HEK293 (cell line): ENCODE measurements at regions not wholly inside any gene's neighbourhood (a gene's known extent, or its start where the extent isn't known, plus 50 kb on each side); places are given as distances from the start of the nearest gene placed in this dataset.

Source experiments
- CTCF ChIA-PET: fragments of 350-600 bp; formaldehyde crosslinking; extraction: SDS; loops from one replicate; lab custom pipeline; 2021; ENCODE audit warnings: antibody characterized with exemption; lab: Yijun Ruan, JAX
- POLR2A ChIA-PET: fragments of 300-600 bp; formaldehyde crosslinking; extraction: SDS; loops from one replicate; lab custom pipeline; 2020; ENCODE audit warnings: antibody characterized with exemption, inconsistent platforms; lab: Yijun Ruan, JAX
- H3K27ac ChIP-seq: fragments of 200-500 bp; sonication (Bioruptor generic); 2 replicates; pipeline ENCODE4 v1.5.1; 2014; ENCODE audit warnings: low read depth, low read length, control low read depth, inconsistent platforms; ENCODE audit errors: extremely low read depth
- H3K36me3 ChIP-seq, 2 experiments: fragments of 200-500 bp in 1 of 2; sonication (Bioruptor generic) in 1 of 2; 1 replicate in 1 of 2; 2 replicates in 1 of 2; pipeline ENCODE4 v1.5.1; 2014 to 2017; ENCODE audit warnings: inconsistent platforms in 2 of 2, low read length in 2 of 2; ENCODE audit not compliant: control insufficient read depth in 2 of 2, insufficient read depth in 1 of 2
- H3K4me1 ChIP-seq: fragments of 200-500 bp; sonication (Bioruptor generic); 2 replicates; pipeline ENCODE4 v1.5.1; 2014; ENCODE audit warnings: mild to moderate bottlenecking, low read length, inconsistent platforms; ENCODE audit not compliant: control insufficient read depth, insufficient read depth
- H3K4me3 ChIP-seq: 2 replicates; pipeline ENCODE4 v1.5.1; 2011; ENCODE audit warnings: low read depth, mild to moderate bottlenecking, control low read depth, low read length, moderate library complexity
- H3K9me3 ChIP-seq: fragments of 200-500 bp; sonication (Bioruptor generic); 2 replicates; pipeline ENCODE4 v1.5.1; 2014; ENCODE audit warnings: low read depth, low read length, inconsistent platforms; ENCODE audit not compliant: control insufficient read depth, insufficient read depth
- GLIS2 ChIP-seq: fragments of 450-650 bp; formaldehyde crosslinking; IDR thresholded peaks from 2 replicates; pipeline ENCODE4 v1.5.1; 2016; ENCODE audit warnings: missing biosample characterization, missing genetic modification characterization
- HOXD13 ChIP-seq: sonication (generic); formaldehyde crosslinking; IDR thresholded peaks from 2 replicates; pipeline ENCODE4 v1.8.0; 2022; ENCODE audit warnings: missing genetic modification reagents, borderline replicate concordance
- IKZF3 ChIP-seq: fragments of 450-650 bp; IDR thresholded peaks from 2 replicates; pipeline ENCODE4 v1.5.0; 2018; ENCODE audit warnings: missing biosample characterization, mild to moderate bottlenecking, missing genetic modification characterization, moderate library complexity
- OVOL3 ChIP-seq: fragments of 450-650 bp; formaldehyde crosslinking; IDR thresholded peaks from 2 replicates; pipeline ENCODE4 v1.5.1; 2016; ENCODE audit warnings: missing biosample characterization, missing genetic modification characterization
- SP7 ChIP-seq: fragments of 450-650 bp; formaldehyde crosslinking; IDR thresholded peaks from 2 replicates; pipeline ENCODE4 v1.5.1; 2016; ENCODE audit warnings: missing biosample characterization, missing genetic modification characterization
- ZBTB48 ChIP-seq: fragments of 450-650 bp; formaldehyde crosslinking; IDR thresholded peaks from 2 replicates; pipeline ENCODE4 v1.5.1; 2016; ENCODE audit warnings: missing biosample characterization, missing genetic modification characterization
- ZNF169 ChIP-seq: fragments of 450-650 bp; formaldehyde crosslinking; IDR thresholded peaks from 2 replicates; pipeline ENCODE4 v1.5.1; 2016; ENCODE audit warnings: missing biosample characterization, missing genetic modification characterization
- ZNF48 ChIP-seq: fragments of 450-650 bp; formaldehyde crosslinking; IDR thresholded peaks from 2 replicates; pipeline ENCODE4 v1.5.1; 2016; ENCODE audit warnings: missing biosample characterization, missing genetic modification characterization
- ZNF521 ChIP-seq: fragments of 450-650 bp; formaldehyde crosslinking; IDR thresholded peaks from 2 replicates; pipeline ENCODE4 v1.5.1; 2017; ENCODE audit warnings: missing biosample characterization, mild to moderate bottlenecking, missing genetic modification characterization
- ZNF560 ChIP-seq: fragments of 450-650 bp; formaldehyde crosslinking; IDR thresholded peaks from 2 replicates; pipeline ENCODE4 v1.5.1; 2017; ENCODE audit warnings: missing biosample characterization, missing genetic modification characterization, borderline replicate concordance
- ZNF561 ChIP-seq: fragments of 450-650 bp; IDR thresholded peaks from 2 replicates; pipeline ENCODE4 v1.5.1; 2018; ENCODE audit warnings: missing biosample characterization, missing genetic modification characterization, borderline replicate concordance
- ZNF654 ChIP-seq: fragments of 450-650 bp; formaldehyde crosslinking; IDR thresholded peaks from 2 replicates; pipeline ENCODE4 v1.5.1; 2016; ENCODE audit warnings: low read depth, missing biosample characterization, missing genetic modification characterization
- ZNF660 ChIP-seq: fragments of 450-650 bp; IDR thresholded peaks from 2 replicates; pipeline ENCODE4 v1.5.1; 2018; ENCODE audit warnings: missing biosample characterization, mild to moderate bottlenecking, missing genetic modification characterization
- ZNF670 ChIP-seq: fragments of 450-650 bp; formaldehyde crosslinking; IDR thresholded peaks from 2 replicates; pipeline ENCODE4 v1.5.1; 2016; ENCODE audit warnings: missing biosample characterization, missing genetic modification characterization, low read depth
- ZNF843 ChIP-seq: fragments of 450-650 bp; formaldehyde crosslinking; IDR thresholded peaks from 2 replicates; pipeline ENCODE4 v1.5.1; 2016; ENCODE audit warnings: missing biosample characterization, missing genetic modification characterization
- TF ChIP-seq, protein P1 (sequence below): fragments of 450-650 bp; formaldehyde crosslinking; optimal IDR thresholded peaks from 2 replicates; pipeline ENCODE3; 2016; ENCODE audit warnings: missing biosample characterization, mild to moderate bottlenecking, missing genetic modification characterization
- TF ChIP-seq, protein P2 (sequence below): fragments of 450-650 bp; formaldehyde crosslinking; IDR thresholded peaks from 2 replicates; pipeline ENCODE4 v1.5.1; 2017; ENCODE audit warnings: missing biosample characterization, missing genetic modification characterization
- TF ChIP-seq, protein P3 (sequence below): fragments of 450-650 bp; formaldehyde crosslinking; IDR thresholded peaks from 2 replicates; pipeline ENCODE4; 2016; ENCODE audit warnings: missing biosample characterization, missing genetic modification characterization
- TF ChIP-seq, protein P4 (sequence below): fragments of 450-650 bp; formaldehyde crosslinking; IDR thresholded peaks from 2 replicates; pipeline ENCODE4 v1.5.1; 2016; ENCODE audit warnings: missing biosample characterization, missing genetic modification characterization, low read depth

DNA sequence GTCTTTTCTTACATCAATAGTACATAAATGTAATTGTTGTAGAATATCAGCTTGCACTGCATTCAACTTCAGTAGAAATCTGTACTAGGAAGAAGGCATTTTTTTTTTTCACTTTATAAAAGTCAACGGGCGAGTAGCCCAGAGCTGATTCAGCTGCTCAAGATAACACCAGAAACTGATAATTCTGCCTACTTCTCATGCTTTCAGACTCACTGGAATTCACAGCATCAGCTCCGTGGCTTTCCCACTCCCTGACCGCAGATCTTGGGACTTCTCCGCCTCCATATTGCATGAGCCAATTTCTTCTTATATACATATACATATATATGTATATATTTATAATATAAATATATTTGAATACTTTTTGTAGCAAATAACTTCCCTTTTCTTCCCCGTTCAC lies 263.1 kb upstream of the RXFP2 start:
- H3K27ac ChIP-seq, result no peak overlapping the region
- POLR2A ChIA-PET, result no interaction called here
- TF ChIP-seq ZNF670 (tag by site-specific recombination), result no peak
- TF ChIP-seq GLIS2, result no peak
- no peak for TF ChIP-seq ZBTB48 (tag by site-specific recombination)
- no peak for TF ChIP-seq ZNF48 (tag by site-specific recombination)
- no peak for TF ChIP-seq OVOL3 (tag by site-specific recombination)
- TF ChIP-seq ZNF843 (tag by site-specific recombination), result no peak
- TF ChIP-seq HOXD13 (CRISPR knock-in tag), result no peak
- no peak for TF ChIP-seq ZNF169 (tag by site-specific recombination)
- no peak overlapping the region for H3K4me3 ChIP-seq
- H3K36me3 ChIP-seq, result no peaks in the 10 kb centered on the region
- H3K9me3 ChIP-seq, result no peaks in the 10 kb centered on the region
- CTCF ChIA-PET, result no interaction called here
- H3K4me1 ChIP-seq, result peaks cover 3% of the 10 kb centered on the region; the same call in 1 of the 2 replicates

DNA sequence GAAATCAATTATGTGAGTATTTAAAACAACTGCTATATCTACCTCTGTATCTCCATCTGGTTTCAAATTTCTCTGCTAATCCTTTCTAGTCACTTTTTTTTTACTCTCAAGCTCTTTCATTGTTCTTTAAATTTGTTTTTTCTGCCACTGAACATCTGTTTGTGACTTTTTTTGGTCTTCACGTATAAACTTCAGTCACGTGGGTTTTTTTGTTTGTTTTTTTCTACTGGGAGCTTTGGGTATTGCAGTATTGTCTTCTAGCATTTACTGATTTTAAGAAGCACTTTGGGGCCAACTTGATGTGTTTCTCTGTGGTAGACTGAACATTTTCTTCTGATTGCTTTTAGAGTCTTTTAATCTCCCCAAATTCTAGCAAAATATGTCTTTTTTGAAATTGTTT lies 262.6 kb upstream of the RXFP2 start:
- POLR2A ChIA-PET, result no interaction called here
- H3K27ac ChIP-seq, result no peak overlapping the region
- H3K4me3 ChIP-seq, result no peak overlapping the region
- H3K9me3 ChIP-seq, result no peaks in the 10 kb centered on the region
- TF ChIP-seq, protein P1, sequence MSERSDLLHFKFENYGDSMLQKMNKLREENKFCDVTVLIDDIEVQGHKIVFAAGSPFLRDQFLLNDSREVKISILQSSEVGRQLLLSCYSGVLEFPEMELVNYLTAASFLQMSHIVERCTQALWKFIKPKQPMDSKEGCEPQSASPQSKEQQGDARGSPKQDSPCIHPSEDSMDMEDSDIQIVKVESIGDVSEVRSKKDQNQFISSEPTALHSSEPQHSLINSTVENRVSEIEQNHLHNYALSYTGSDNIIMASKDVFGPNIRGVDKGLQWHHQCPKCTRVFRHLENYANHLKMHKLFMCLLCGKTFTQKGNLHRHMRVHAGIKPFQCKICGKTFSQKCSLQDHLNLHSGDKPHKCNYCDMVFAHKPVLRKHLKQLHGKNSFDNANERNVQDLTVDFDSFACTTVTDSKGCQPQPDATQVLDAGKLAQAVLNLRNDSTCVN (tag by site-specific recombination), result no peak
- TF ChIP-seq, protein P2, sequence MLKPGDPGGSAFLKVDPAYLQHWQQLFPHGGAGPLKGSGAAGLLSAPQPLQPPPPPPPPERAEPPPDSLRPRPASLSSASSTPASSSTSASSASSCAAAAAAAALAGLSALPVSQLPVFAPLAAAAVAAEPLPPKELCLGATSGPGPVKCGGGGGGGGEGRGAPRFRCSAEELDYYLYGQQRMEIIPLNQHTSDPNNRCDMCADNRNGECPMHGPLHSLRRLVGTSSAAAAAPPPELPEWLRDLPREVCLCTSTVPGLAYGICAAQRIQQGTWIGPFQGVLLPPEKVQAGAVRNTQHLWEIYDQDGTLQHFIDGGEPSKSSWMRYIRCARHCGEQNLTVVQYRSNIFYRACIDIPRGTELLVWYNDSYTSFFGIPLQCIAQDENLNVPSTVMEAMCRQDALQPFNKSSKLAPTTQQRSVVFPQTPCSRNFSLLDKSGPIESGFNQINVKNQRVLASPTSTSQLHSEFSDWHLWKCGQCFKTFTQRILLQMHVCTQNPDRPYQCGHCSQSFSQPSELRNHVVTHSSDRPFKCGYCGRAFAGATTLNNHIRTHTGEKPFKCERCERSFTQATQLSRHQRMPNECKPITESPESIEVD, result no peak
- TF ChIP-seq, protein P3, sequence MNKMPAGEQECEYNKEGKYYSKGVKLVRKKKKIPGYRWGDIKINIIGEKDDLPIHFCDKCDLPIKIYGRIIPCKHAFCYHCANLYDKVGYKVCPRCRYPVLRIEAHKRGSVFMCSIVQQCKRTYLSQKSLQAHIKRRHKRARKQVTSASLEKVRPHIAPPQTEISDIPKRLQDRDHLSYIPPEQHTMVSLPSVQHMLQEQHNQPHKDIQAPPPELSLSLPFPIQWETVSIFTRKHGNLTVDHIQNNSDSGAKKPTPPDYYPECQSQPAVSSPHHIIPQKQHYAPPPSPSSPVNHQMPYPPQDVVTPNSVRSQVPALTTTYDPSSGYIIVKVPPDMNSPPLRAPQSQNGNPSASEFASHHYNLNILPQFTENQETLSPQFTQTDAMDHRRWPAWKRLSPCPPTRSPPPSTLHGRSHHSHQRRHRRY (tag by site-specific recombination), result no peak
- TF ChIP-seq, protein P4, sequence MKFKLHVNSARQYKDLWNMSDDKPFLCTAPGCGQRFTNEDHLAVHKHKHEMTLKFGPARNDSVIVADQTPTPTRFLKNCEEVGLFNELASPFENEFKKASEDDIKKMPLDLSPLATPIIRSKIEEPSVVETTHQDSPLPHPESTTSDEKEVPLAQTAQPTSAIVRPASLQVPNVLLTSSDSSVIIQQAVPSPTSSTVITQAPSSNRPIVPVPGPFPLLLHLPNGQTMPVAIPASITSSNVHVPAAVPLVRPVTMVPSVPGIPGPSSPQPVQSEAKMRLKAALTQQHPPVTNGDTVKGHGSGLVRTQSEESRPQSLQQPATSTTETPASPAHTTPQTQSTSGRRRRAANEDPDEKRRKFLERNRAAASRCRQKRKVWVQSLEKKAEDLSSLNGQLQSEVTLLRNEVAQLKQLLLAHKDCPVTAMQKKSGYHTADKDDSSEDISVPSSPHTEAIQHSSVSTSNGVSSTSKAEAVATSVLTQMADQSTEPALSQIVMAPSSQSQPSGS (tag by site-specific recombination), result no peak
- no peak for TF ChIP-seq ZBTB48 (tag by site-specific recombination)
- no peak for TF ChIP-seq ZNF561 (tag by site-specific recombination)
- TF ChIP-seq ZNF654 (tag by site-specific recombination), result no peak
- no peak for TF ChIP-seq ZNF560
- TF ChIP-seq IKZF3 (tag by site-specific recombination), result no peak
- TF ChIP-seq ZNF660 (tag by site-specific recombination), result no peak
- no peak for TF ChIP-seq ZNF521
- TF ChIP-seq SP7 (tag by site-specific recombination), result no peak
- H3K36me3 ChIP-seq, result no peaks in the 10 kb centered on the region
- CTCF ChIA-PET, result no interaction called here
- H3K4me1 ChIP-seq, result peaks cover 3% of the 10 kb centered on the region; the same call in 1 of the 2 replicates
